OCI-LY7 (cell line): ENCODE measurements at regions not wholly inside any gene's neighbourhood (a gene's known extent, or its start where the extent isn't known, plus 50 kb on each side); places are given as distances from the start of the nearest gene placed in this dataset.

Experiments
- CTCF ChIP-seq: fragments of 200-600 bp; sonication (generic); conservative IDR thresholded peaks from 2 replicates; pipeline ENCODE4 v1.5.1; 2014; ENCODE audit warnings: mild to moderate bottlenecking, antibody characterized with exemption, low read length, moderate library complexity, mixed read lengths
- EZH2phosphoT487 ChIP-seq: fragments of 200-600 bp; sonication (generic); IDR thresholded peaks from 2 replicates; pipeline ENCODE4 v1.6.1; 2018; ENCODE audit warnings: low read depth, borderline replicate concordance, mild to moderate bottlenecking, mixed run types, antibody characterized with exemption, low read length, moderate library complexity, mixed read lengths

GRCh38 chr9:8189881-8190280, 390.3 kb upstream of the DMAC1 start:
- no peak for TF ChIP-seq CTCF
- no peak for TF ChIP-seq EZH2phosphoT487
